Colonic mucosa (tissue), 4 donors: ENCODE measurements at regions not wholly inside any gene's neighbourhood (a gene's known extent, or its start where the extent isn't known, plus 50 kb on each side); places are given as distances from the start of the nearest gene placed in this dataset.

Experiments used
- DNase-seq: peaks from one replicate; pipeline ENCODE4 v3.0.0-alpha.2; 2020
- H3K27ac ChIP-seq: fragments of 200-600 bp; one replicate; pipeline ENCODE4 v1.8.0; 2021
- H3K27me3 ChIP-seq: fragments of 200-600 bp; one replicate; pipeline ENCODE4 v1.8.0; 2021
- H3K36me3 ChIP-seq: fragments of 200-600 bp; one replicate; pipeline ENCODE4 v1.8.0; 2021
- H3K4me1 ChIP-seq: fragments of 200-600 bp; one replicate; pipeline ENCODE4 v1.8.0; 2021; ENCODE audit warnings: mild to moderate bottlenecking
- H3K4me3 ChIP-seq: fragments of 200-600 bp; one replicate; pipeline ENCODE4 v1.8.0; 2021
- H3K9ac ChIP-seq, 2 donors: one replicate each; pipeline ENCODE4 v1.7.0; 2013; ENCODE audit warnings: control low read depth in 2 of 2, low read depth in 2 of 2, low read length in 2 of 2
- H3K9me3 ChIP-seq: fragments of 200-600 bp; one replicate; pipeline ENCODE4 v1.8.0; 2021
- CTCF ChIP-seq: fragments of 200-600 bp; IDR thresholded peaks from one replicate; pipeline ENCODE4 v1.8.0; 2022; ENCODE audit warnings: antibody characterized with exemption, mild to moderate bottlenecking
- intact Hi-C: fragments of 100-400 bp; cut with DNase I; formaldehyde crosslinking; loops from one replicate; pipeline ENCODE4 v1.14.1; 2022
- donor health status: healthy.
- donor health status: DM: no; HTN: no; CAD: no.
- donor health status: DM: no; HTN: no; CAD: no.

- no peak overlapping the region for H3K27ac ChIP-seq
- TF ChIP-seq CTCF = no peak
- H3K9ac ChIP-seq = no peak overlapping the region
- H3K27me3 ChIP-seq = no peaks in the 10 kb centered on the region
- H3K36me3 ChIP-seq = no peaks in the 10 kb centered on the region
- no peak overlapping the region for H3K4me3 ChIP-seq
- intact Hi-C loops = loop anchor here (10.0 kb wide), 1 partner anchor 157 kb away; the partner anchor contains the start of gene CEBPB
- DNase-seq = no peak
- H3K9me3 ChIP-seq = no peaks in the 10 kb centered on the region
- no peaks in the 10 kb centered on the region for H3K4me1 ChIP-seq
Measured at GRCh38 chr20:50351541-50351940, 158.6 kb upstream of the PTPN1 start.

- H3K9me3 ChIP-seq = no peaks in the 10 kb centered on the region
- intact Hi-C loops = loop anchor here (10.0 kb wide), 1 partner anchor 159 kb away; the partner anchor contains the start of gene CEBPB
- DNase-seq = no peak
- no peak overlapping the region for H3K9ac ChIP-seq
- TF ChIP-seq CTCF = no peak
- no peaks in the 10 kb centered on the region for H3K4me1 ChIP-seq
- no peaks in the 10 kb centered on the region for H3K27me3 ChIP-seq
- no peak overlapping the region for H3K4me3 ChIP-seq
- no peaks in the 10 kb centered on the region for H3K36me3 ChIP-seq
- no peak overlapping the region for H3K27ac ChIP-seq
Measured at GRCh38 chr20:50353289-50353961, 156.8 kb upstream of the PTPN1 start.

GRCh38 chr20:50354721-50355589 lies 155.2 kb upstream of the PTPN1 start:
- Histone ChIP-seq H3K4me3 (no peak overlapping the region), H3K27me3 (no peaks in the 10 kb centered on the region), H3K36me3 (no peaks in the 10 kb centered on the region), H3K27ac (peak overlapping the region; percentile 21), H3K4me1 (no peaks in the 10 kb centered on the region), H3K9me3 (no peaks in the 10 kb centered on the region), H3K9ac (no peak overlapping the region)
- no peak for DNase-seq
- TF ChIP-seq CTCF = no peak
- intact Hi-C loops = loop anchor here (10.0 kb wide), 1 partner anchor 160 kb away; the partner anchor contains the start of gene CEBPB

GRCh38 chr20:50355590-50356524 lies 154.3 kb upstream of the PTPN1 start:
- no peaks in the 10 kb centered on the region for H3K36me3 ChIP-seq
- H3K4me1 ChIP-seq = no peaks in the 10 kb centered on the region
- H3K27me3 ChIP-seq = no peaks in the 10 kb centered on the region
- no peak overlapping the region for H3K4me3 ChIP-seq
- no peak overlapping the region for H3K27ac ChIP-seq
- TF ChIP-seq CTCF = no peak
- H3K9me3 ChIP-seq = no peaks in the 10 kb centered on the region
- no peak overlapping the region for H3K9ac ChIP-seq
- DNase-seq = no peak
- intact Hi-C loops = loop anchor here (10.0 kb wide), 1 partner anchor 161 kb away; the partner anchor contains the start of gene CEBPB

GRCh38 chr20:50356525-50356885 lies 153.7 kb upstream of the PTPN1 start:
- Histone ChIP-seq H3K9me3 (no peaks in the 10 kb centered on the region), H3K27me3 (no peaks in the 10 kb centered on the region), H3K27ac (no peak overlapping the region), H3K4me3 (no peak overlapping the region), H3K4me1 (no peaks in the 10 kb centered on the region), H3K36me3 (no peaks in the 10 kb centered on the region), H3K9ac (no peak overlapping the region)
- no peak for DNase-seq
- intact Hi-C loops = loop anchor here (10.0 kb wide), 1 partner anchor 162 kb away; the partner anchor contains the start of gene CEBPB
- TF ChIP-seq CTCF = no peak
